H1 (cell line): ENCODE measurements at regions not wholly inside any gene's neighbourhood (a gene's known extent, or its start where the extent isn't known, plus 50 kb on each side); places are given as distances from the start of the nearest gene placed in this dataset.

Source experiments
- CTCF ChIA-PET: fragments of 300-600 bp; sonication (Branson Sonifier 250); formaldehyde crosslinking; loops from one replicate; lab custom pipeline; 2021; ENCODE audit not compliant: partially characterized antibody; lab: Charles Lee
- POLR2A ChIA-PET: fragments of 300-600 bp; sonication (Branson Sonifier 250); formaldehyde crosslinking; loops from one replicate; lab custom pipeline; 2021; ENCODE audit warnings: inconsistent platforms; ENCODE audit not compliant: partially characterized antibody; lab: Charles Lee
- DNase-seq, 2 experiments: peaks; one replicate each; pipeline versions ENCODE4 v3.0.0 to v3.0.0-alpha.2; 2010 to 2022; ENCODE audit warnings: low spot score in 2 of 2, low read depth in 1 of 2, mixed read lengths in 1 of 2
- FAIRE-seq: peaks from 2 replicates; lab custom pipeline; 2011; peaks lifted over from hg19 to GRCh38; lab: Jason Lieb, UNC
- H2AFZ ChIP-seq: 2 replicates; pipeline ENCODE4 v1.8.1; 2012; ENCODE audit warnings: low read length, inconsistent platforms
- H2AK5ac ChIP-seq: 2 replicates; pipeline ENCODE4 v1.6.1; 2013; ENCODE audit warnings: low read depth, low read length
- H2BK120ac ChIP-seq: replicated peaks from 2 replicates; pipeline ENCODE3; 2013; ENCODE audit warnings: low read depth, low read length, inconsistent platforms
- H2BK12ac ChIP-seq: 2 replicates; pipeline ENCODE4 v1.6.1; 2013; ENCODE audit warnings: low read depth, low read length
- H2BK15ac ChIP-seq: 2 replicates; pipeline ENCODE4 v1.6.1; 2013; ENCODE audit warnings: low read length
- H2BK20ac ChIP-seq: 2 replicates; pipeline ENCODE4 v1.6.1; 2013; ENCODE audit warnings: low read length
- H2BK5ac ChIP-seq: 2 replicates; pipeline ENCODE4 v1.6.1; 2013; ENCODE audit warnings: low read depth, low read length
- H3K14ac ChIP-seq: 2 replicates; pipeline ENCODE4 v1.6.1; 2013; ENCODE audit warnings: inconsistent platforms; ENCODE audit not compliant: insufficient read length
- H3K18ac ChIP-seq: 2 replicates; pipeline ENCODE4 v1.6.1; 2013; ENCODE audit warnings: low read length; ENCODE audit errors: extremely low read depth
- H3K23ac ChIP-seq: 2 replicates; pipeline ENCODE4 v1.6.1; 2013; ENCODE audit warnings: inconsistent platforms; ENCODE audit not compliant: insufficient read length
- H3K23me2 ChIP-seq: 2 replicates; pipeline ENCODE4 v1.6.1; 2013; ENCODE audit warnings: low read depth, low read length
- H3K27ac ChIP-seq: 2 replicates; pipeline ENCODE4 v1.6.1; 2011; ENCODE audit warnings: low read depth, low read length, inconsistent platforms
- H3K27me3 ChIP-seq, 4 experiments: replicated peaks in 1 of 4; 1 replicate in 1 of 4; 2 replicates in 3 of 4; pipeline versions ENCODE4 v1.6.1 to v1.8.1; 2011 to 2013; ENCODE audit warnings: low read length in 3 of 4, mild to moderate bottlenecking in 3 of 4, inconsistent platforms in 2 of 4, mixed read lengths in 2 of 4, moderate library complexity in 1 of 4; ENCODE audit not compliant: control insufficient read depth in 3 of 4, insufficient read depth in 3 of 4; ENCODE audit errors: extremely low read depth in 1 of 4
- H3K36me3 ChIP-seq, 4 experiments: 2 replicates each; pipeline versions ENCODE4 v1.6.1 to v1.8.1; 2011 to 2013; ENCODE audit warnings: mild to moderate bottlenecking in 4 of 4, low read length in 3 of 4, moderate library complexity in 2 of 4, control low read depth in 1 of 4, inconsistent platforms in 1 of 4; ENCODE audit not compliant: insufficient read depth in 4 of 4, control insufficient read depth in 2 of 4
- H3K4ac ChIP-seq: replicated peaks from 2 replicates; pipeline ENCODE3; 2013; ENCODE audit warnings: low read length, low read depth, mixed read lengths, inconsistent platforms; ENCODE audit not compliant: insufficient read length
- H3K4me1 ChIP-seq, 4 experiments: replicated peaks in 1 of 4; 1 replicate in 1 of 4; 2 replicates in 3 of 4; pipeline versions ENCODE4 v1.6.1 to v1.8.1; 2011 to 2013; ENCODE audit warnings: low read length in 3 of 4, inconsistent platforms in 2 of 4, mixed read lengths in 1 of 4; ENCODE audit not compliant: insufficient read depth in 4 of 4, control insufficient read depth in 3 of 4
- H3K4me2 ChIP-seq, 2 experiments: 2 replicates each; pipeline versions ENCODE4 v1.6.1 to v1.8.1; 2011 to 2013; ENCODE audit warnings: low read depth in 2 of 2, low read length in 2 of 2, control low read depth in 1 of 2, inconsistent platforms in 1 of 2, mild to moderate bottlenecking in 1 of 2; ENCODE audit not compliant: insufficient read depth in 1 of 2
- H3K4me3 ChIP-seq, 4 experiments: fragments of 200-600, 300-600 bp in 1 of 4; sonication (generic), shearing (Covaris generic), sonication (Bioruptor Twin) in 1 of 4; 2 replicates each; pipeline versions ENCODE4 v1.5.1 to v1.8.1; 2011 to 2016; ENCODE audit warnings: low read length in 4 of 4, low read depth in 3 of 4, control low read depth in 2 of 4, inconsistent platforms in 2 of 4, mild to moderate bottlenecking in 2 of 4, mixed read lengths in 1 of 4, moderate library complexity in 1 of 4; ENCODE audit not compliant: insufficient read depth in 2 of 4; ENCODE audit errors: extremely low read depth in 1 of 4
- H3K56ac ChIP-seq: replicated peaks from 2 replicates; pipeline ENCODE3; 2013; ENCODE audit warnings: low read depth, mild to moderate bottlenecking, mixed read lengths, low read length, inconsistent platforms; ENCODE audit not compliant: insufficient read length
- H3K79me1 ChIP-seq: 2 replicates; pipeline ENCODE4 v1.6.1; 2013; ENCODE audit warnings: low read depth, low read length, control low read depth
- H3K79me2 ChIP-seq, 2 experiments: 2 replicates each; pipeline versions ENCODE4 v1.6.1 to v1.8.1; 2012 to 2013; ENCODE audit warnings: low read length in 2 of 2, mild to moderate bottlenecking in 2 of 2, inconsistent platforms in 1 of 2; ENCODE audit not compliant: insufficient read depth in 2 of 2, control insufficient read depth in 1 of 2
- H3K9ac ChIP-seq, 4 experiments: replicated peaks in 1 of 4; 1 replicate in 1 of 4; 2 replicates in 3 of 4; pipeline versions ENCODE4 v1.6.1 to v1.8.1; 2011 to 2013; ENCODE audit warnings: low read depth in 3 of 4, low read length in 3 of 4, control low read depth in 2 of 4, mild to moderate bottlenecking in 2 of 4, moderate library complexity in 2 of 4, inconsistent platforms in 1 of 4; ENCODE audit errors: extremely low read depth in 1 of 4
- H3K9me3 ChIP-seq, 2 experiments: 2 replicates each; pipeline versions ENCODE4 v1.6.1 to v1.8.1; 2012 to 2013; ENCODE audit warnings: mild to moderate bottlenecking in 2 of 2, moderate library complexity in 2 of 2, control low read depth in 1 of 2, inconsistent platforms in 1 of 2, low read depth in 1 of 2, low read length in 1 of 2, mixed read lengths in 1 of 2; ENCODE audit not compliant: insufficient read depth in 2 of 2
- H4K20me1 ChIP-seq, 2 experiments: replicated peaks in 1 of 2; 2 replicates each; pipeline versions ENCODE3 to v1.8.1; 2011 to 2013; ENCODE audit warnings: inconsistent platforms in 2 of 2, low read length in 2 of 2, mild to moderate bottlenecking in 1 of 2; ENCODE audit not compliant: insufficient read depth in 2 of 2, control insufficient read depth in 1 of 2
- H4K5ac ChIP-seq: 2 replicates; pipeline ENCODE4 v1.6.1; 2013; ENCODE audit warnings: low read length, low read depth, mixed read lengths, inconsistent platforms; ENCODE audit not compliant: insufficient read length
- H4K8ac ChIP-seq: 2 replicates; pipeline ENCODE4 v1.8.0; 2013; ENCODE audit warnings: mild to moderate bottlenecking, moderate library complexity, low read length, inconsistent platforms; ENCODE audit not compliant: insufficient read depth; ENCODE audit errors: extremely low read depth
- H4K91ac ChIP-seq: replicated peaks from 2 replicates; pipeline ENCODE3; 2013; ENCODE audit warnings: low read length, mixed read lengths, inconsistent platforms; ENCODE audit not compliant: insufficient read length
- CBX5 ChIP-seq: fragments of 300-800, 300-1000 bp; sonication (generic); IDR thresholded peaks from 2 replicates; pipeline ENCODE4 v1.7.1; 2016; ENCODE audit warnings: antibody characterized with exemption, low read length, low read depth
- CTCF ChIP-seq, 3 experiments: IDR thresholded peaks; 1 replicate in 2 of 3; 2 replicates in 1 of 3; pipeline versions ENCODE4 v1.5.1 to v1.6.1; 2011; ENCODE audit warnings: low read length in 3 of 3, mild to moderate bottlenecking in 3 of 3, inconsistent platforms in 2 of 3, low read depth in 1 of 3, moderate library complexity in 1 of 3; ENCODE audit not compliant: insufficient read depth in 1 of 3; ENCODE audit errors: control extremely low read depth in 1 of 3
- JUN ChIP-seq: IDR thresholded peaks from 2 replicates; pipeline ENCODE4 v1.6.1; 2011; ENCODE audit warnings: low read depth, mild to moderate bottlenecking, improper control_type of control experiment, low read length
- MAFK ChIP-seq: IDR thresholded peaks from 2 replicates; pipeline ENCODE4 v1.6.1; 2012; ENCODE audit warnings: low read depth, mild to moderate bottlenecking, improper control_type of control experiment, low read length
- NRF1 ChIP-seq: IDR thresholded peaks from 2 replicates; pipeline ENCODE4 v1.6.1; 2011; ENCODE audit warnings: mild to moderate bottlenecking, low read depth, low read length, improper control_type of control experiment
- RFX5 ChIP-seq: IDR thresholded peaks from 2 replicates; pipeline ENCODE4 v1.6.1; 2011; ENCODE audit warnings: low read depth, low read length, improper control_type of control experiment, borderline replicate concordance
- RXRA ChIP-seq: IDR thresholded peaks from 2 replicates; pipeline ENCODE4 v1.6.1; 2011; ENCODE audit warnings: low read depth, mild to moderate bottlenecking, low read length, moderate library complexity; ENCODE audit not compliant: insufficient read depth
- SP2 ChIP-seq: IDR thresholded peaks from 2 replicates; pipeline ENCODE4 v1.6.1; 2012; ENCODE audit warnings: mild to moderate bottlenecking, low read length, inconsistent platforms
- TAF1 ChIP-seq: IDR thresholded peaks from 2 replicates; pipeline ENCODE4 v1.6.1; 2011; ENCODE audit warnings: mild to moderate bottlenecking, low read depth, low read length
- TCF12 ChIP-seq: IDR thresholded peaks from 2 replicates; pipeline ENCODE4 v1.6.1; 2011; ENCODE audit warnings: low read depth, mild to moderate bottlenecking, low read length
- WGBS, 2 experiments: shearing (Covaris generic) in 1 of 2; methylation state at CpG; one replicate each; pipeline versions ENCODE4 v1.1.6 to v1.1.7; 2013 to 2015; ENCODE audit warnings: low lambda C conversion rate in 2 of 2, mixed read lengths in 2 of 2, inconsistent platforms in 1 of 2, low coverage in 1 of 2, missing lambda C conversion rate in 1 of 2; ENCODE audit not compliant: insufficient replicate concordance in 2 of 2, insufficient coverage in 1 of 2, insufficient read length in 1 of 2; ENCODE audit errors: extremely low coverage in 1 of 2, missing lambda C conversion rate in 1 of 2; 5-methylcytosine and 5-hydroxymethylcytosine counted together

GRCh38 chr2:183866666-183867065 lies 731.7 kb upstream of the ZNF804A start:
- H4K8ac ChIP-seq, result no peak overlapping the region
- no peak overlapping the region for H3K18ac ChIP-seq
- no peak for TF ChIP-seq RXRA
- no peak for TF ChIP-seq JUN
- no peak for TF ChIP-seq RFX5
- no peak for TF ChIP-seq TCF12
- no peak for TF ChIP-seq CBX5
- no peak for TF ChIP-seq NRF1
- TF ChIP-seq SP2, result no peak
- no peak for TF ChIP-seq TAF1
- no peak for TF ChIP-seq CTCF (IDR thresholded peaks at IDR 0.05; ENCODE audit: control extremely low read depth in 1 of 3, insufficient read depth in 1 of 3, low read depth in 1 of 3, low read length in 3 of 3)
- no peak for TF ChIP-seq MAFK
- H2BK15ac ChIP-seq, result no peak overlapping the region
- no peak overlapping the region for H3K56ac ChIP-seq
- WGBS, 2 experiments, result 100% methylated on average over 2 of the region's 2 CpGs; no CpG with 5 or more reads in 1 of the 2 experiments
- no peaks in the 10 kb centered on the region for H3K79me2 ChIP-seq
- H3K4ac ChIP-seq, result no peak overlapping the region
- peaks cover 0 to 1% (median 0%) of the 10 kb centered on the region in 4 experiments; a peak in 1 of 7 replicates for H3K27me3 ChIP-seq
- H3K4me3 ChIP-seq, result no peak overlapping the region
- no peaks in the 10 kb centered on the region for H3K9me3 ChIP-seq
- no peak overlapping the region for H3K9ac ChIP-seq
- H3K4me1 ChIP-seq, result no peaks in the 10 kb centered on the region
- no peaks in the 10 kb centered on the region for H4K20me1 ChIP-seq
- H3K4me2 ChIP-seq, result no peak overlapping the region
- ChIA-PET POLR2A (no interaction called here), CTCF (no interaction called here)
- no peak overlapping the region for H2BK20ac ChIP-seq
- FAIRE-seq (no peak), DNase-seq (no peak)
- no peak overlapping the region for H3K23ac ChIP-seq
- no peaks in the 10 kb centered on the region for H3K23me2 ChIP-seq
- no peak overlapping the region for H4K5ac ChIP-seq
- H2BK12ac ChIP-seq, result no peak overlapping the region
- H3K14ac ChIP-seq, result no peak overlapping the region
- no peak overlapping the region for H4K91ac ChIP-seq
- H2BK5ac ChIP-seq, result no peak overlapping the region
- no peaks in the 10 kb centered on the region for H3K79me1 ChIP-seq
- no peak overlapping the region for H3K27ac ChIP-seq
- no peak overlapping the region for H2AFZ ChIP-seq
- H2AK5ac ChIP-seq, result no peak overlapping the region
- H2BK120ac ChIP-seq, result no peak overlapping the region
- no peaks in the 10 kb centered on the region for H3K36me3 ChIP-seq
